Head of caudate nucleus (tissue), 42 donors: ENCODE measurements at regions not wholly inside any gene's neighbourhood (a gene's known extent, or its start where the extent isn't known, plus 50 kb on each side); places are given as distances from the start of the nearest gene placed in this dataset.

Experiments
- DNase-seq, 42 donors: peaks; one replicate each; pipeline versions ENCODE4 v3.0.0 to v3.0.0-alpha.2; 2020 to 2021; ENCODE audit warnings: mixed read lengths in 7 of 42
- intact Hi-C: fragments of 100-400 bp; cut with DNase I; formaldehyde crosslinking; loops from one replicate; pipeline ENCODE4 v1.15.0; 2022

DNA sequence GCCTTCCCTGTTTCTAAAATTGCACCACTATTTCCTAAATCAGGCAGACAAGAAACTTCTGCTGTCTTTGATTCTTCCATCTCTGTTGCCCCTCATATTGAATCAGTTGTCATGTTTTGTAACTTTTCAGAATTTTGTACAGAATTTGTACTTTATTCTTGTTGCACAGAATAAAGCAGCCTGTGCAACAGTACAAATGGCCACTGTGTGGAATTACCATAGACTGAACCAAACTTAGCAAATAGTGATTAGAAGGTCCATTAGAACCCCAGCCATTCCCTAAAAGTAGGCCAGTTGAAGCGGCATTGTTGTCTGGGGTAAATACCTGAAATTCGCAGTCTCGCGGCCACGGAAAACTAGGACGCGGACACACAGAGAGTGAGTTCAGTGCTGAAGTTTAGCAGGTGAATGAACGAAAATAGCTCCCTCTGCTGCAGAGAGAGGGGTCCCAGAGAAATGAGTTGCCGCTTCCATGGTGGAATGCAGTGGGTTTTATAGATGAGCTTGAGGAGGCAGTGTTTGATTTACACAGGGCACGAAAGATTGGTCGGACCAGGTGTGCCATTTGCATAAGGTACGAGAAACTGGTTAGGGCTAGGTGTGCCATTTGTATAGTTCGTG lies 71.8 kb downstream of the C4orf33 start:
- intact Hi-C loops: no loop called here
- no peak for DNase-seq

DNA sequence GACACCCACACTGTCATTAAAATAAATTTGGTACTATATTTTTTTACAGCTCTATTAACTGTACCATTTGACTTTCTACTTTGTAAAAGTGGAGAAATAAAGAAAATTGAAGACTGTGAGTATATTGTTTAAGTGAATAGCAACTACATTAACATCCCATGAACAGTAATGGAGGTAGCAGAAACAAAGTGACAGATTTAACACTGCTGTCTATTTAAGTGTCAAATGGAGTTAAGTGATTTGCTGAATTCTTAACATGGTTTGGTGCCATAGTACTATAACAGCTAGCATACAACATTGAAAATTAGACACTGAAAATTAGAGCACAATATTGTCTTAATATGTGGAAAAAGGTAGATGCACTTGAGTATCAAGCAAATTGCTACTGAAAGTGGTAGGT lies 76.2 kb downstream of the C4orf33 start:
- intact Hi-C loops: no loop called here
- no peak for DNase-seq

DNA sequence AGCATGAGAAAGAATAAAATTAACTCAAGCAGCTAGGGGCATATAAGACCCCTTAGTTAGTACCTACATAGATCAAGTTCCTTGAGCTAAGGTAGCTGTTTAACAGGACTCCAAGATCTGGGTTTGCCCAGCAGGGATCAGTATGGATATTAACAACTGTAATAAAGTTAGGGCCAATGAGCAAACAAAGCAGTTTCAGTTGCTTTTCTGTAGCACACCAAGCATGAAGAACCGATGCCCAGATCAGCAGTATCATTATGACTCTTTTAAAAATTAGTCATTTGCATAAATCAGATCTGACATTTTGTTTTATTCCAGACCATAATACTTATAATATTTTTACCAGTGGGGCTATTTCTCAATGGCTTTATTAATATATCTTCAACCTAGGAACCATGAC lies 80.9 kb downstream of the C4orf33 start:
- DNase-seq: no peak
- intact Hi-C loops: no loop called here

DNA sequence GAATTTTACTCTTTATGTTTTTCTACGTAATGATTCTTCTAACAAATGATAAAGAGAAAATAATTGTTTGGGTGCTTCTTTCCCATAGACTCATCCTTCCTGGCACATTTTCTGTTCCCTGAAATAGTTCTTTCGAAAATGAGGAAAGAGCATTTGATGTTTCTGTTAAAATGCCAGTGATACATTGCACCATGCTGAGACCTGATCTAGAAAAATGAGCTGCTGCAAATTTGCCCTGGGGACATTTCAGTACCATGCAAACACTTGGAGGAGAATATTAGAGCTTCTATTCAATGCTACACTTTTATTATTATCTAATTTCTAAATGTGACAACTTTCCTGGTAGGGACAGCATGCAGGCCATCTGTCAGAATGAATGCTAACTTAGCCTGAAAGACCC lies 83.3 kb downstream of the C4orf33 start:
- intact Hi-C loops: no loop called here
- DNase-seq: no peak

DNA sequence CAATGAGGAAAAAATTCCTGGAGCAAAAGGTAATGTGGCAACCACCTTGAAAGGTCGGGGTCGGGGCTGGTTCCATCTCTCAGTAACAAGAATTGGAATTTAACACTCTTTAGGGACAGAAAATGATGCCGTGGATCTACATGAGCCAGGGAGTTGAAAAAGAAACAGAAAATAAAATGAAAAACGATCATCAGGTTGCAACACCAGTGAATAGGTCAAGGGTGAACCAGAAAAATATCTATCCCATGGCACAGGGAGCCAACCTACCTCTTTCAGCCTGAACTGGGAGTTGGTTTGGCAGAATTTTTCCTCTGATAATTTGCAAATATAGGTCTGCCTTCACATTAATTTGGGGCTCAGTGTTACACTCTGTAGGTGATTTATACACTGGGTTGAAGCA lies 93.7 kb downstream of the C4orf33 start:
- DNase-seq: no peak
- intact Hi-C loops: no loop called here

DNA sequence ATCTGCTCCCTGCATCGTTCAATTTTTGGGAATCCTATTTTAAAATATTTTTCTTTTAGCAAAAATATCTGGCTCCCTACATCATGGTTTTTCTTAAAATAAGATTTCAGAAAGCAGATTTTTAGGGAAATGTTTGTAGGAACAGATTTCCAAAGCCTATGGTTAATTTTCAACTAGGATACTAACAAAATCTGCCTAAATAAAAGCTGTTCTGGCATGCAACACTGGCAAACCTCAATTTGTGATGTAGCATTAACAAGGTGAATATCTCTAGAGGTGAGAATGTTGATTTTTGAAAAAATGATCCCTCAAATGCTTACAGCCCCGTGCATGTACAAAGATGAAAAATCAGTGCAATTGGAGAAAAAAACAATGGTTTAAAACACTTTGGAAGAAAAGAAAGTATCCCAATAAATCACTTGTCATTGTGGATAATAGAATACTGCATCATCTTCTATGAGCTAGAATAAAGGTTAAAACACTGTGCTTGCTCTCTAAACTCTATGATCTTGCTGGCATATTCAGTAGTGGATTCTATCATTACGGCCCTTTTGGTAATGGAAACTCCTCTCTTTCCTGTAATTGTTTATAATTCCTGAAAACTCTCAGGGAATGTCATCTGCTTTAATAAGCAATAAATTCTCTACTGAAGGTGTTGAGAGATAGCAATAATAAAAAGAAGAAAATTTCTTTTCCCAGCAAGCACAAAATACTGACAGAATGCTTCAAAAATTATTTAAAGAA lies 97.6 kb downstream of the C4orf33 start:
- intact Hi-C loops: no loop called here
- no peak for DNase-seq

DNA sequence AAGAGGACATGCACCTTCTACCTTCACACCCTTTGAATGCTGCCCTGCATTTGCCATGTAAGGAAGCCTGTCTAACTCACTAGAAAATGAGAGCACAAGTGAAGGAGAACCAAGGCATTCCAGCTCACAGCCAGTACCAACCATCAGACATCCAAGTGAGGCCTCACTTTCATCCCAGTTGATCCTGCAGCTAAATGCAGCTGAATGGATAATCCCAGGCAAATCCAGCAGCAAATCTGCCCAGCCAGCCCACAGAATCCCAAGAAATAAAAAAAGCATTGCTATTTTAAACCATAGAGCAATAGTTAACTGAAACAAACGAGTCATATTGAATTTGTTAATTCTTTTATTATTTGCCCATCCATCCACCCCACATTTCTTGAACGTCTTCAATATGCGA lies 112.5 kb downstream of the C4orf33 start:
- intact Hi-C loops: no loop called here
- DNase-seq: no peak

DNA sequence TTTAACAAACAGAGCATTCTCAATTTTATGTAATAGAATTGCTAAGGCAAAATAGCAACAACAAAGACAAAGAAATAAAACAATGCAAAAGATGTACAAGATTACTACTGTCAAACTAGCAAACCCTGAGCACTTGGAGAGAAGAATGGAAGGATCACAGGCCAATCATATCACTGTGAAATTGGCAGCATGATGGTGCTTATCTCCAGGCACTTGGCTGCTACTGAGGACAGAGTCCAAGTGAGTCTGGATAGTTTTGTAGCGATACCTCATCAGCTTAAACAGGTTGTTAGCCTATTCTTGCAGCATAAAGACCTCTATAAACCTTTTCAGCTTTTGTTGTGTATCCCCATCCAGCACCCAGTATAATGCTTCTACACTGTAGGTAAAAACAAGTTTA lies 117.7 kb downstream of the C4orf33 start:
- DNase-seq: no peak
- intact Hi-C loops: no loop called here

DNA sequence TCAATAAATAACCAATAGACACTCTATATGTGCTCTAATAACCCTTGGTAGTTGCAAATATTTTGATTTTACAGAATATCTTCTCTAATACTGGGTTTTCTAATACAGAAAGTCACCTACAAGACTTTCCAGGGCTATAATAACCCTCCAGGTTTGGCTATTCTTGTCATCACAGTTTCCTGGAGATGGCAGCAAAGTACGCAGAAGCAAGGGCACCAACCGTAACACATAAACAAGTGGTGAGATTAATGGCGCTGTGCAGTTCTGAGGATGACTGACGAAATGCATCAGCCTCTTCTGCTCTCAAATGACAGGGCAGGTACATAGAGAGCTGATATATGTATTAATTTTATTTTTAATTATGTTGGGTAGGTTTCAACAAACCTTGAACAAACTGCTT lies 122.4 kb downstream of the C4orf33 start:
- peak in 29 of 42 donors; percentile 1 to 66 (median 23) for DNase-seq
- intact Hi-C loops: no loop called here

DNA sequence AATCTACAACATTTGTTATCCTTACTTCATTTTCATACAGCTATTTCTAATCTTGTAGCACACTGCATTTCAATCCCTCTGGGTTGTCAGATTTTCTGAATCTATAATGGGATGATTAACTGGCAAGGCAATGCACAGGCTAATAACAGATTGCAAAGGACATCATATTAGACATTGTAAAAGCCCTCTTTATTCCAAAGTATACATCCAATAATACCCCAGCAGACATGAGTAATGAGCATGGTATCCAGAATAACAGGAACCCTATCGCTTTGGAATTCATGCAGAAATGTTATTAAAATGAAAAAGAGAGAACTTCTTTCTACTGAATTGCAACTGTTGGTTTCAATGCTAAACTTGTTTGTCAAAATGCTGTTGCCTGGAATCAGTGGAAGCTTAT lies 122.9 kb downstream of the C4orf33 start:
- intact Hi-C loops: no loop called here
- no peak for DNase-seq

DNA sequence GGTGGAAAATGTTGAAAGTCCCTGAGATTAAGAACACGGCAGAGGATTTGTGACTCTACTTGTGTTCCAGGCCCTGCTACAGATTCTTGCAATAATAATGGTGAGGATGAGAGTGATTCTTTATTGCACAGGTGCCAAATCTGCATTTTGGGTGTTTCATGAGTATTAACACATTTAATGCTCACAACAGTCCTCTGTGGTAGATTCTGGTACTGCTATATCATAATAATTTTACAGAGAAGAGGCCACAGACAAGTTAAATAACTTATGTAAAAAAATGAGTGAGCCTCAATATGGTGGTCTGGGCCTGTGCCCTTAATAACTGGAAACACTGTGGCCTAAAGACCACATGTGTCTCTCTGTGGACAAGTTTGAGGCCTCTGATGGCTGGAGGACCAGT lies 124.3 kb downstream of the C4orf33 start:
- intact Hi-C loops: no loop called here
- DNase-seq: no peak

DNA sequence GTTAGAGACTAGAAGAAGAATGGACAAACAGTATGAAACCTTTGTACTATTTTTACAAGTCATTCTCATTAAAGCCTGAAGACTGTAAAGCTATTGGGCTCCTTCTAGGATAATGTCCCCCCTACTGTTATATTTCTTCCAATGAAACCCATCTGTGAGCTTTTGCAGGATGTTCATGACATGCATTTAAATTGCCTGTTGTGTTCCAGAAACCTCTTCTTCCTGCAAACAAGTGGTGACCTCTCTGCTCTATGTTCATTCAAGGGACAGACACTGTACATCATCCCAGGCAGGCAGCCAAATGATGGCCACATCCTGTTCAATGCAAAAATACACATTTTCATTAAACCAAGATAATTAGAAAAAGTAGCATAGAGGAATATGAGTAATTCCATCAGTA lies 128.0 kb downstream of the C4orf33 start:
- intact Hi-C loops: no loop called here
- DNase-seq: no peak

DNA sequence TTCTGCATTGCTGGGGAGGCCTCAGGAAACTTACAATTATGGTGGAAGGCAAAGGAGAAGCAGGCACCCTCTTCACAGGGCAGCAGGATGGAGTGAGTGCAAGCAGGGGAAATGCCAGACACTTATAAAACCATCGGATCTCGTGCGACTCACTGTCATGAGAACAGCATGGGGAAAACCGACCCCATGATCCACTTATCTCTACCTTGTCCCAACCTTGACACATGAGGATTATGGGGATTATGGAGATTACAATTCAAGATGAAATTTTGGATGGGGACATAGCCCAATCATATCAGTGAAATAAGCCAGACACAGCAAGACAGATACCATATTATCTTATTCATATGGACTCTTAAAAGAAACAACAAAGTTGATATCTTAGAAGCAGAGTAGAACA lies 134.9 kb downstream of the C4orf33 start:
- intact Hi-C loops: no loop called here
- no peak for DNase-seq

DNA sequence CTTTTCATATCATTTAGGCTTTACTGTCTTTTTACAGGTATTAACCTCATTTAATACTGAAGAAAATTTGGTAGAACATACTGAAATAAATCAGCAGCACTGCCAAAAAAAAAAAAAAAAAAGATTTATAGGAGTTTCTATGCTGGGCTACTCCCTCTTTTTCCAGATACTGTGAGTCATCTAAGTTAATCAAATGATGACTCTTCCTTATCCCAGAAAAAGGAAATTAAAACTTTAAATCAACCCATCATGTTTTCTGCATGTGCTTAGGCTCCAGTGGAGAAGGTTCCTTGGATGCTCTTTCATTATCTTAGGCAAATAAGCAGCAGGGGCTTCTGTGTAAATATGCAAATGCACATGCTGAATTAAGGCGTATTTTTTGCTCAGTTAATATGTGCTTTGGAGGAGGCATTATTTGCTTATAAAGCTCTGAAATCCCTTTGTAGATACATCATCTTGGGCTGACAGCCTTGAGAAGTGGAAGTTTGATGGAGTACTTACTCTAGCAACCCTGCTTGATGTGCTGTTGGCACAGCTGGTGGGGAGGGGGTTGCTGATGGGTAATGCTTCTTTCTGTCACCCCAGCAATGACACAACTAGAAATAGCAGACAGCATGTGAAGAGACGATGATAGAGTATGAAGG lies 136.1 kb downstream of the C4orf33 start:
- DNase-seq: no peak
- intact Hi-C loops: no loop called here

DNA sequence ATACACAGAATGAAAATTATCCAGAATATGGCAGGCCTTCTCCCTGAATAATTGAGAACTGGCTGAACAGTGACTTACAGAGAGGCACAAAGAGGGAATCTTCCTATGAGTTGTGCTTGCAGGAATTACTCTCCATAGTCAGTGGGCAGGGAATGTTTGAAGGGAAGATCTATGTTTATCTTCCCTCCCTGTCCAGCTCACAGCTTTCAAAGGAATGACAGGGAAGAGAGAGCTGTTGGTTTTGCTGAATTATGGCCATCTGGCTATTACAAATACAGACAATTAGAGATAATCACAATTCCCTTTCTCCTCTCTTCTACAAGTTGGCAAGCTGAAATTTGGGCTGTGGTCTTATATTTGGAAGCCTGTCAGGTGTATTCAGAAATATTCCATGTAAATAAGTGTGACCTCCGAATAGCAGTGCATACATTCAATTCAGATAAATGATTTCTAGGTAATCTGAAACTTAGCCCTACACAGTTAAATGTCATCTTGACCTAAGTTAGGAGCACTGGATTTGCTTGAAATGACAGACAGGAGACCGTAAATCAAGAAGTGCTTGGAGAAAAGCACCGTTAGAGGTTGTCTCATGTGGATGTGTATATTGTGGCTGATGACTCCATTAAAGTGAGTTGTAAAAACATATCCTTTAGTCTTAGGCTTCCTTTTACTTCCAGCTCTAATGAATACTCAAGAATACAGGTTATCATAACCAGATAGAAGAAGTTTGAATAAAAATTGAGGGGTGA lies 136.8 kb downstream of the C4orf33 start:
- DNase-seq: no peak
- intact Hi-C loops: no loop called here

DNA sequence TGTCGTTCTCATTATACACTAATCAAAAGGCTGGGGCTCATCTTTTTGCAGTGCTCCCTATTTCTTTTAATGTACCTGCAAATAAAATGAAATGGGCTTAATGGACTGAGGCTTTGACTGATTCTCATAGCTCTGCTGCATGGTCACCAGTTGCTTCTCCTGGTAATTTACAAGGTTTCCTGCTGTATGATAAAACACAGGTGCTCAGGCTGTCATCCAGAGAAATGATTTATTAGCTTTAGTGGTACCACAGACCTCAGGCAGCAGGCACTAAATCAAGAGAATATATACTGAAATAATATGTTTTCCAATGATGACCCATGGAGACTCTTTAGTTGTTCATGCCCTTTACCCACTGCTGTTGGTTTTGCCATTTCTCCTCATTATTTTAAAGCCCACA lies 137.7 kb downstream of the C4orf33 start:
- intact Hi-C loops: no loop called here
- no peak for DNase-seq

DNA sequence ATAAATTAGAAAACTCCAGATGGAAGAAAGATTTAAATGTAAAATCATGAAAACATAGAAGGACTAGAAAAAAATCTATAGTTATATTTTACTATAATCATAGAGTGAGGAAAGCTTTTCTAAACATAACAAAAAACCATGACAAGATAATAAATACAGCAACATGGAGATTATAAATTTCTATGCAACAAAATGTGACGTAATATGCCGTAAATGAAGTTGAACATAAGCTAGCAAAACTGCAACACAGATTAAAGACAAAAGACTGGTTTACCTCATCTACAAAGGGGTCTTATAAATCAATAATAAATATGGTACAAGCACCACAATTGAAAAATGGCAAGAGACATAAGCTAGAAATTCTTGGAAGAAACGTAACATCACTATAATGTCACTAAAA lies 140.4 kb downstream of the C4orf33 start:
- no peak for DNase-seq
- intact Hi-C loops: no loop called here

DNA sequence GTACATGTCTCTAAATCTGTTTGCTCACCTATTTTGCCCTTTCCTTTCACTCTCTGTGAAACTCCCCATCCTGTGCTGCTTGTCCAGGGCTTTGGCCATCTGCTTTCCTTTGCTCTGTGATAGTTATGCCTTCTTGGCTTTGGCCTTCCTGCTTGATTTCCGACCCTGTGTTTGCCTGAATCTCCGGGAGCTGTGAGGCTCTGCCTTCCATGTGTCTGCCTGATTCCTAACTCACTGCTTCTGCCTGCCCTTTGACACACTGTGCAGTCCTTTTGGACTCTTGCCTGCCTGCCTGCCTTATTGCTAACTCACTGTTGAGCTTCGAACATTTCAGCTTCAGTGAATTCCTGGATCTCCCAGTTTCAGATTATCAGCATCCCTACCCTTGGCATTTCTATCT lies 143.1 kb downstream of the C4orf33 start:
- intact Hi-C loops: no loop called here
- DNase-seq: peak in 1 of 42 donors; percentile 3

DNA sequence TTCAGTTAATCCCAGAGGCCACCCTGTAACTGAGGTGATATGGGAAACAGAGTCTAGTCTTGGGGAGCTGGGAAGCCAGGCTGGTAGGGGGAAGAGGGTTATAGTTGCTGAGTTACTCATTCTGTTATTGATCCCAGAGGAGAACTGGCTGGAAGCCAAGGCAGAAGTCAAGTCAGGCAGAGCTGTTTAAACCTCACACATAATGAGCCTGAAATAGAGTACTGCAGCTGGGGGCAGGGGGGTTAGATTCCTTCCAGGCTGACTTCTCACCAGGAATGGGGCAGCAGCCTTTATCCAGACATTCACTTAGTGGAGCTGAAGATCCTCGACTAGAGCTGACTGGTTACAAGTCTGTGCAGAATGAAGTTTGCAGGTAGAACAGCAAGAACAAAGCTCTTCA lies 144.9 kb downstream of the C4orf33 start:
- intact Hi-C loops: no loop called here
- peak in 7 of 42 donors; percentile 3 to 43 (median 8) for DNase-seq

DNA sequence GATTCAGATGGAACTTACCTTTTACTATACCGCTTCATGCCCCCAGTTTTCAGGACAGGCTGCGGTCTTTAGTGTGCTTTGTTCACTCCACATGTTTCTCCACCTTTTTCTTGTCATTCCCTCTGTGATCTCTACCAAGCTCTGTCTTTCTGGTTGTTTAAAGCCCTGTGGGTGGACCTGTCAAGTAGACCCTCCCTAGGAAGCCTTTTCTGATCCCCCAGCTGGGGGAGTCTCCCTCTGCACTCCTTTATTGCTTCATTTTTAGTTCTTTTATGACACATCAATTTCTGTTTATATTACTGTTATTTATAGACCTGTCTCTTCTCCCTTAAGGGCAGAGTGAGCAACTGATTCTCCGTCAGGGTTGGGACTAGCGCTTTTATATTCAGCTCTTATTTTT lies 150.2 kb downstream of the C4orf33 start:
- intact Hi-C loops: no loop called here
- DNase-seq: no peak
